Stimulated activated CD8-positive, alpha-beta memory T cell treated with anti-CD3 and anti-CD28 coated beads, Interleukin-15, amount 100 ng/mL, for 4 hours (primary cell): ENCODE measurements at regions not wholly inside any gene's neighbourhood (a gene's known extent, or its start where the extent isn't known, plus 50 kb on each side); places are given as distances from the start of the nearest gene placed in this dataset.
"Not testable (repeated sequence)": the region's sequence is repeated elsewhere in the genome, so short reads cannot be mapped to it uniquely, and the experiment has no call there.

Source experiments
- DNase-seq, 2 donors: peaks; one replicate each; pipeline ENCODE4 v3.0.0-alpha.2; 2020; ENCODE audit warnings: low read depth in 2 of 2

DNA sequence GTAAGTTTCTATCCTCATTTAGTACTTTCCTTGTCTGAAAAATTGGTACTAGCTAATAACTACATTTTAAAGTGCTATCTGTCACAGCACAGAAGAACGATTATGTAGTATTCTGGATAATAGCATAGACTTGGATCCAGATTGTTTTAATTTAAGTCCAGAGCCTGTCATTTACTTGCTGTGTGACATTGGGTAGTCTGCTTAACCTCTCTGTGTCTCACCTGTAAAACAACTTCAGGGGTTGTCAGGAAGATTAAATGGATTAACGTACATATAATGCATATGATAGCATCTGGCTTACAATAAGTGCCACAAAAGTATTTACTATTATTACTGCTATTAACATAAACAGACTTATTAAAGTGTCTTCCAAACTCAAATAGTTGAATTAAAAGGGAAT lies 1221.4 kb downstream of the GATA3 start:
- DNase-seq: no peak

DNA sequence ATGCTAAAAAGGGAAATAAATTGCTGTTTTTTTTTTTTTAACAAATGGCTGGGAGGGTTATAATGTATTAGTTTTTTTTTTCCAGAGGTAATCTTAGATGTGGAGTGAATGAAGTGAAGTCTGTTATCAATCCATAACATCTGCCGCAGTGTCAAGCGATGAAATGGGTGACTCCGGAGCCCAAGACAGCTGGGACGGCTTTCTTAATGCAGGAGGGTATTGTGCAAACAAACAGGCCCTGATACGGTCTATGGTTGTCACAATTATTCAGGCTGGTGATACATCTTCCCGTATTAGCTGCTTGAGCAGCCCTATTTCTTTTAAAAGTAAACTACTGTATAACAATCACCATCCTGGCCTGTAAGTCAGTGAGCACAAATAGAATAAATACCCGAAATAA lies 1231.2 kb downstream of the GATA3 start:
- no peak for DNase-seq

DNA sequence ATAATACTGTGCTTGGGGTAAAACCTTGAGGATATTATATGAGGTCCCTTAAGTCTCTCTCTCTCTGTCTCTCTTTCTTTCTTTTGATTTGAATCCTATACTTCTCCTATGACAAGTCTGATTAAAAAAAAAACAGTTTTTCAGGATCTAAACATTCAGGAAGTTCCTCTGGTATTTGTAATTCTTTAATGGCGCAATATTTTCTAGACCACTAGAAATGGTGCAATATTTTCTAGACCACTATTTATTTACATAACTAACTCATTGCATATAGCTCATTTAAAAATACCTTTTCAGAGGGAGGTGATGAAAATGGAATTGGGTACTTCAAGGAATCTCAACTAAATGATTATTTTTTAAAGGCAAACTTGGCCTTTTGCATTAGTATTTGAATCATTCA lies 1235.3 kb downstream of the GATA3 start:
- DNase-seq: no peak

DNA sequence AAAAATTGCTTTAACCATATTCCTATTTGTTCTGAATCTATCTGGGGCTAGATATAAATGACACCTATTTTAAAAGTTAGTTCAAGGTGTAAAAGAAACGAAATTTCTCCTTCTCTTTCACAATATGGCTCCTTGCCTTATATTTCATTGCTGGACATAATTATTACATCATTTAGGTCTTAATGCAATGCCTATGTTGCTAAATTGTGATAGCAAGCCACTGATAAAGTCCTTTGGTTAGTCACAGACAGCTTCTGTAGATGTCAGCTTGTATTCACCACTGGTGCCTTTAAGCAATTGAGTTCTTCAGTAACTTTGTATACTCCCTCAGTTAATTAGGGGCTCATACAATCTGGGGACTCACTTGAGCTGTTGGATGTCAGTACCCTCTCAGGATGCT lies 1236.6 kb downstream of the GATA3 start:
- no peak for DNase-seq

DNA sequence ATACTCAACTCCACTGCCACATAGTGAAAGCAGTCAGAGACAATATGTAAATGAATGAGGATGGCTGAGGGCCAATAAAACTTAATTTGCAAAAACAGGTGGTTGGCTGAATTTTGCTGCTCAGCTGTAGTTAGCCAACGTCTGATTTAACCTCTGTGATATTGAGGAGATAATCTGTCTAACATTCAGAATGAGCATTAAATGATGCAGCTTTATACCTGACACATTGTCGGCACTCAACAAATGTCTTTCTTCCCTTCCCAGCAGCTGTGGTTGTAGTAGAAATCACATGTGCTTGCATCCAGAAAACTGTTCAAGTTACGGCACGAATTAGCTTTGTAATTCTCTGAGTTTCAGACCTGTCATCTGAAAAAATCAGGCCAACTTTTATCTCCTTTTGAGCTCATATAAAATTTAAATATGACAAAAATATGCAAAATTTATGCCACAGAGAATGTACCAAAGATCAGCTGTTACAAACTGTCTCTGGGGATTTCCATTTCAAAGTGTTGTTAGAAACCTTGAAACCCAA lies 1239.7 kb downstream of the GATA3 start:
- no peak for DNase-seq

DNA sequence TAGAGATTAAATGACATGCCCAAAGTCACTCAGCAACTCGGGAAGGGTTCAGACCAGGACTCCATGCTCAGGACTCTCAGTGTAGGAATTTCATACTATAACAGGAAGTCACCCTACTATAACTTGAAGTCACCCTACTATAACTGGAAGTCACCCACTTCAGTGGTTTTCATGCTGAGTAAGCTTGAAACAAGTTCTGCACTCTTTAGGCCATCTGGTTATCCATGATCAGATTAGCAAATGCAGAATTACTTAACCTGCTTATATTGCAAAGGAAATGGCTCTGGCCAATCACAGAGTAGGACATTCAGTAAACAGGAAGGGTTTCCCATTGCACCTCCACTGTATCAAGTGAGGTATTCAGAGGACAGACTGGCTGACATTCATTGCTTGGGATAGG lies 1240.4 kb downstream of the GATA3 start:
- DNase-seq: no peak

DNA sequence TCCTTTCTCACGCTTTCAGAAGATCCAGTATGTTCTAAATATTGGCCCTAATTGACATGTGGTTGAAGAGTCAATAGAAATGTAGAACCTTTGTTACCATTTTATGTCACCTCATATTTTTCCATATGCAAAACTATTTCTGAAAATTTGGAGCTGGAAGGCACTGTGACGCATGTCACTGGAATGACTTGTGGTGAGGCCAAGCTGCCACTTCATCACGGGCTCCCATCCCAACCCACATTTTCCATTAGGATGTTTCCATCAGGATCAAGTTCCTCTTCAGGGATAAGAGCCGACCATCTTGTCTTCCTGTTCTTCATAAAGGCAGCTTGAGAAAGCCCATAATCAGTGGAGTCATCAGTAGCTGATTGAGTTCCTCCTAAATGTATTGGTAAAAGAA lies 1241.7 kb downstream of the GATA3 start:
- no peak for DNase-seq

DNA sequence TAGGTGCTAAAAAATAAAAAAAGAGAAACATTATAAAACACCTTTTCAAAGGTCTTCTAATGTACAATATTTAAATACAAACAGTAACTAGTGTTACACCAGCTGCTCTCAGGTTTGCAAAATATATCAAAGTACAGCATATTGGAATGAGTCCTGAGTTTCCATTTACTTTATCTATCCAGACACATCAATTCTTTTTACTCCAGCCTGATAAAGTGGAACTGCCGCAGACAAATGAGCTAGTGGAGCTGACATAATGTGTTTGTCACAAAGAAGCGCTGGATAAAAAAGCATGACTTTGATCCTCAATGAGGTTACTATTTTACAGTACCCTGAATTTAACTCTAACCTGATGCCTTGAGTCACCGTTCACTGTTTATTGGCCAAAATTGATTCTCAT lies 1243.1 kb downstream of the GATA3 start:
- DNase-seq: no peak

DNA sequence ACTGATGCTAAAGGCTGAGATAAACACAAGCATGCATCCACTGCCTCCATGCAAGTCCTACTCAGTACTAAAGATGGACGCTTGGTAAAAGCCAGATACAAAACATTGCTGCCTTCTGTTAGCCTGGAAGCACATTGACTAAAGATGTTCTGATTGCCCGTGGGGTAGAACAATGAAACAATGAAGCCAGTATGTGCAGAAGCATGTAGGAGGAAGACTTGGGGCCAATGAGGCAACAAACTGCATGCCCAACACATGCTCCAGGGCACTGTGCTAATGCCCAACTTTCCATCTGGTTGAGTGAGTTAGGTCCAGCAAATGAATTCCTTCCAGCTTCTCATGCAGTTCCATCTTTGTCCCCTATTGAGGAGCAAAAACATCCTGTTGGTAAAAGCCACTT lies 1245.5 kb downstream of the GATA3 start:
- DNase-seq: no peak

DNA sequence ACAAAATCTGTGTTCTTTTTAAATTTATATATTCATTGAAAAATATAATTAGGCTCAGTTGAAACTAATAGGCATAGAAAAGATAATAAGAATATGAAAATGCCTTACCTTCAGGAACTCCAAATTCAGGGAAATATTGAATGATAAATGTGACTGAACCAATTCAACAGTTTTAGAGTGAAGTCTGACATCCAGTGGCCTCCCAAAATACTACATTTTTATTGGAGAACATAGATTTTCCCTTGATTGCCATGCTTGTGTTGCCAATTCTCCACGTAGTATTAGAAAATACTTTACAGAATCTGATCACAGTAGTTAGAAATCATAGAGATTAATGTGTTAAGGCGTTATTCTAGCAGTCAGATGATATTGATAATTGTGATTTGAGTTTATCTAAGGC lies 1246.7 kb downstream of the GATA3 start:
- DNase-seq: no peak

DNA sequence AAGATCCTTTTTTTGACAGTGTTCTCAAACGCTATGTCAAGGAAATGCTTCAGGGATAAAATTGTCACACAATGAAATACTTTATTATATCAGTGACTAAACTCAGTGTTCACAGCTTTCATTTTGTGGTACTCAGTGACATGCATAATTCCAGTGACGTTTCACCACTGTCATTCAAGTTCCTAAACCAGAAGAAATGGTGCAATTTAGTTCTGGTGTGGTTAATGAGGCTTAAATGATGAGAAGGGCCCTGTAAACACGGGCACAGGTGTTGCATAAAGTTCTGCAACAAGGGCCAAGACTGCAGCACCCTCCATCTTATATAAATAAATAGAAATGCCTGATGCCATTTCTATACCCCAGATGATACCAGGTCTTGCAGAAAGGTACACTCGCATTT lies 1247.1 kb downstream of the GATA3 start:
- DNase-seq: no peak

DNA sequence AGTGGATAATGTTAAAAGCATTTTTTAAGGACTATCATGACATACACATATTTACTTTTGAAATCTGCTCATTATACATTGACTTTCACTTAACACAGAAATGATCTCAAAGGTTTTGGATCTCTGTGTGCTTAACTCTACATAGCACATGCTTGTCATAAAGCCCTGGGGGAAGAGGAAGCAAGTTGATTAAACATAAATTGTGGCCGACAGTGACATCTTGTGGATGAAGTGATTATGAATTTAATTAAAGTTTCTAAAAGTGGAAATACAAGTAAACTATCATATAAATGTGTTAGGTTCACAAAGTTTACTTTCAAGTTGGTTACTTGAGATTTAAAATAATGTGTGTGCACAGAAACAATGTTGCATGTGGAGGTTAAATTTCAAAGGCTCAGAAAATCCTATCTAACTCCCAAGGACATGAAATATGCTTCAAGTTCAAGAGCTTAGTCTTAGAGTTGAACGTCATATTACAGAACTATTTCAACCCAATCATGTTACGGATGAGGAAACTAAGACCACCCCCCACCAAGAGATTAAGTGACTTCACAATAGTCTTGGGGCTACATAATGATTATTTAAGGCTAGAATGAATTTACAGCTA lies 1247.8 kb downstream of the GATA3 start:
- DNase-seq: no peak

DNA sequence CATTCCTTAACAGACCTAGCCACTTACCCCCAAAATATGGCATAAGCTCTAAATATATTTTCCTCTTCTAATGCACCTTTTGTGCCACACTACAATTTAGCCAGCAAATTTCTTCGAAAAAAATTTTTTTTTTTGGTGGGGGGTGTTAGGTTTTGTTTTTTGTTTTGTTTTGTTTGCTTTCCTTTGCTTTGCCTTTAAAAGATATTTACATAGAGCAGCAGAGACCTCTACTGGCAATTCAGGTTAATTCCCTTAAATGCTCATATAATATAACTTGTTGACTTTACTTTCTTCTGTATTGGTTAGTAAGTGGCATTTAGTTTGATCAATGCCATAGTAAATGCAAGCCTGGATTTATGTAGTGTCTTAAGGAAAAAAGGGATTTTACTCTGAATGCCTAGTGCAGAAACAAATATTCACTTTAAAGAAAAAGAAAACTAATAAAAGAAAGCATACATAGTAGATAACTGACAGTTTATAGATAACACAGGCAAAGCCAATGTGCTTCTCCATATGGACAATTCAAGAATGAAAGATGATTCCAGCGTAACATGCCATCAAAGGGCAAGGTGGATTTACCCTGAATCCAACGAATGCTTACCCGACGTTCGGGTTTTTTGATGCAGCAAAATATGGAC lies 1250.6 kb downstream of the GATA3 start:
- DNase-seq: no peak

DNA sequence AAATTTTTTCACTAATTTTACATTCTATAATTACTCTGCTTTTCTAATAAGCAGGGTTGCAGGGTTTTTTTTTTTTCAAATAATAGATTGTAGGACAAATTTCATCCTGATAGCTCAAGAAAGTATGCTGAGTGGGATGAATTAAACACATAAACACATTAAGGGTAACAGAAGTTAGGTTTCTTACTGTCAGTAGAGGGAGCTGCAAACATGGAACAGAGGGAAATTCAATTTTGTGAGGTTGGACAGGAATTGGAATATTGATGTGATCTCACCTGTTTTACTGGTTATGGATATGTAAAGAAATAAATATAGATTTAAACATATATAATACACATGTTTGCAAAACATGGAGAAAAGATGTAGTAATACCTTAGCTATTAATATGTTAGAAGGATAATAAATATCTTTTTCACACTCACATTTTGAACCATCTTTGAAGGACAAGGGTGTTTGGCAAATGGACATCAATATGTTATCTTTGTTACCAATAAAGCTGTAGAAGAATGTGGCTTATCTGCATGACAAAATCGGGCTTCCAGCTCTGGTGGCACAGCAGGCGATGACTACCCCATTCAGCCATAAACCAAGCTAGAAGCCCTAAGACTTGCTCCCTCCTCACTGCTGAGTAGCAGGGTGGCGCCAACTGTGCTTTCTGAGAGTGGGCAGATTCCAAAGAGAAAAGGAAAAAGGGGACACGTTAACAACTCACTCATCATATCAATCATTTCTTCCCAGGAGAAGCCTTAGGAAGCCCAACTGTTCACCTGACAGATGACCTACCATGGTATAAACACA lies 1257.4 kb downstream of the GATA3 start:
- DNase-seq: no peak

DNA sequence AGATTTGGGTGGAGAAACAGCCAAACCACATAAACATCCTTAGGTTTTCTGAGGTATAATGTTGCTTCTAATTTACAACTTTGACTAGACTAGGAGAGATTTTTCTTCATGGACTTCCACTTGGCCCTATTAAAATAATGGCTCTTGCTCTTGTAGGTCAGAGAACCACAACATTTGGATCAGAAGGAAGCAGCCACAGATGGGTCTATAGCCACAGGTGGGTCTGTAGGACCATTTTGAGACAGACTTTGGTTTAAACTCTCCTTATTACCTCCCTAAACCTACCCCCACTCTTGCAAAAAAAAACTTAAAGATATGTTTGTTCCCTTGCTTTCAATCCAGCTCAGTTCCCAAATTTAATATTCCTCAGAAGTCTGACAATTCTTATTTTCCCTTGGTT lies 1260.8 kb downstream of the GATA3 start:
- DNase-seq: no peak

DNA sequence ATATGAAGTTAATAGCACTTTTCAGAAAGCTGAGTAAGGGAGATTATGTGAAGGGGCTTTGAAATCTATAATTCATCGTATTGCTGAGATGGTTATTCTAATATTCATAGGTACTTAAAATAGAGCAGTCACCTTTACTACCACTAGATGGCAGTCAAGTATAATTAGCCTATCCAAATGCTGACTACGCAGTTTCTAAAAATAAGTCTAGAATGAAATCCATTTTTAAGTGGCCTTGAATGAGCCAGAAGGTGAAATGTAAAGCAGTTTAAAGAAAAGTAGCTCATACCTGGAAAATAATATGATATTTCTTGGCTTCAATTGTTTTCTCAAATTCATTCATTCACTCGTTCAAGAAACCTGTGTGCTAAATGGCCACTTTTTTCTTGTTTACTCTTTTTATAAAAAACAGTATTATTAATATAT lies 1277.1 kb downstream of the GATA3 start:
- no peak for DNase-seq

DNA sequence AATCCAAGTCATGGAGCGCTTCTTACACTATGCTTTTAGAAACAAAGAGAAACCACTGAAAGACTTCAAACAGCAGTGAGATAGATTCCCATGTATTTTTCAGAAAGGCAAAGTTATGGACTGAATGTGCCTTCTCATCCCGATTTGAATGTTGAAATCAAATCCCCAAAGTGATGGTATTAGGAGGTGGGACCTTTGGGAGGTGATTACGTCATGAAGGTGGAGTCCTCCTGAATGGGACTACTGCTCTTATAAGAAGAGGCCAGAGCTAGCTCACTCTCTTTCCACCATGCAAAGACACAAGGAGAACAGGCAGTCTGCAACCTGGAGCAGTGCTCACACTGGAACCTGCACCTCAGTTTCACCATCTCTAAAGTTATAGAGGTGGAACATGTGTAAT lies 1279.8 kb downstream of the GATA3 start:
- no peak for DNase-seq

DNA sequence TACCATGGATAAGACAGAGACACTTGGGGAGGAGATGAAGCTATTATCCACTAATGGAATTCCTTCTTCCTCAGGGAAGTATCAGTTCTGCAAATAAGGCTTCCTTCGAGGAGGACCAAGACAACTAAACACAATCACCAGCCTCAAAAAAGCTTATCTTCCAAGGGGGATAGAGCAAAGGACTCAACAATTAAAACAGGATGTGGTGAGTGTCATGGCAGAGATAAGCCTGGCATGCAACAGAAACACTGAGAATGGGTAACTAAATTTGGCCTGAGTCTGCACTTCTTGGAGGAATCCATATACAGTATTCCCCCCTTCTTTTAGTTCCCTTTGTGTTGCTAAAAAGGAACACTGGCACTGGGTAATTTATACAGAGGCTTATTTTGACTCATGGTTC lies 1285.2 kb downstream of the GATA3 start:
- DNase-seq: no peak

DNA sequence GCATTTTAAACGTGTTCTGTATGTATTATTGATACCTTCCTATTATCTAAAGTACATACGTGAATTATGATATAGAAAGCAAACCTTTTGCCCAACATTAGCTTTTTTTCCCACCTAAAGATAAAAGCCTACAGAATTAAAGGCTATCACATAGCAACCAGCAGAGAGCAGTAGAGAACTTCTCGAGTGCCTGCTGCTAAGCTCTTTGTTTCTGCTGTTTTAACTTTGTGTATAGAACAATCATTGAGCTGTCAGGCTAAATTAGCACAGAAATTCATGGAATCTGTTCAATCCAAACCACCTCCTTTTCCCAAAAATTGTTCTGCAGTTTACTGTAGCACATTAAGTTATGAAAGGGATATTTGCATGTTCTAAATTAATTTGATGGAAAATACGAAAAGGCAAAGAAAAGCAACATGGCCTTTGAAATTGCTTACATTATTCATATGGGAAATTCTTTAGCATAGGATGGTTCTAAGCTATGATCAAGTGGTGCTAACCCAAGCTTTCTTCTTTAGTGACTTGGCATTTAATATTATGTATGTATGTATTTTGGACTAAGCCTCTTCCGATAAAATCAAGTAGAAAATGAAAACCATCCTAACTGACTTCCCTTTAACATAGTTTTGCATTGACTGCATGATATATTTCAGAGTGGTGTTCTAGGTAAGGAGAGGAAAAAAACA lies 1288.5 kb downstream of the GATA3 start:
- DNase-seq: no peak

DNA sequence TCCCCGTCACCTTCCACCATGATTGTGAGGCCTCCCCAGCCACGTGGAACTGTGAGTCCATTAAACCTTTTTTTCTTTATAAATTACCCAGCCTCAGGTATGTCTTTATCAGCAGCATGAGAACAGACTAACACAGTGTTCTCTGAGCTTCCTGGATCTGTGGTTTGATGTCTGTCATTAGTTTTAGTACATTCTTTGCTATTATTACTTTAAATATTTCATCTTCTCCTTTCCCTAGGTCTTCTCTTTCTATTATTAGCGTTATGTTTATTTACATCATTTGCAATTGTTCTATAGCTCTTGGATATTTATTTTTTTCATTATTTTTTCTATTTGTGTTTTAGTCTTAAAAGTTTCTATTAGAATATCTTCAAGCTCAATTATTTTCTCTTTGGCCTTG lies 1293.4 kb downstream of the GATA3 start:
- not testable (repeated sequence) for DNase-seq

DNA sequence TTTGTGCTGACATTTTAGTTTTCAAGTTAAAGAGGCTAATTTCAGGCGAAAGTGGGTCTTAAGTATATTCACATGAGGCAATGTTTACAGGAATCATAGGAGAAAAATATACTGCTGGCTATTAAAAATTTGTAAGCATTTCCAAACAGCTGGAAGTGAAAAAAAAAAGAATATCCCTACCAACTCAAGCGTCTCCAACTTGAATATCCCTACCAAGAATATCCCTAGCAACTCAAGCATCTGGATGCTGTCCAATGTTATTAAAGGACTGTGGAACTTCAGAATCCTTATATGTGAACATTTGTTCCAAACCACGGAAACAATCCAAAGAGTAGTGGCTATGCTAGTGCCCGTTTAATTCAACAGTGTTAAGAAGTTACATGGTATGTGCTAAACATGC lies 1303.0 kb downstream of the GATA3 start:
- no peak for DNase-seq

DNA sequence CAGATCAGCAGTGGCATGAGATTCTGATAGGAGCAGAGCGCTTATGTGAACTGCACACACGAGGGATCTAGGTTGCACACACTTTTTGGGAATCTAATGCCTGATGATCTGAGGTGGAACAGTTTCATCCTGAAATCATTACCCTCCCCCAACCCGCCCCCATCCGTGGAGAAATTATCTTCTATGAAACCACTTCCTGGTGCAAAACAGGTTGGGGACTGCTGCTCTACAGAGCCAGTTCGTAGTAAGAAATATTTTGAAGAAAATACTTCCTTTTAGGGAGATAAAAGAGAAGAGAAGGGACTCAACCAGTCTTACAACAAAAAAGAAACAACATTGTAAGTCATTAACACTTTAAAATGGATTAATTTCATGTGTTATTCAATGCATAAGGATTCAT lies 1308.2 kb downstream of the GATA3 start:
- DNase-seq: no peak
